ENCODE measurements at regions not wholly inside any gene's neighbourhood (a gene's known extent, or its start where the extent isn't known, plus 50 kb on each side); places are given as distances from the start of the nearest gene placed in this dataset.

- Histone ChIP-seq H3K36me3 (no peaks in the 10 kb centered on the region), H3K27ac (no peak overlapping the region), H3K4me1 (no peaks in the 10 kb centered on the region), H3K27me3 (peaks cover 0 to 8% (median 0%) of the 10 kb centered on the region in 9 donors), H3K9me3 (peaks cover 0 to 13% (median 5%) of the 10 kb centered on the region in 12 donors), H3K4me3 (no peak overlapping the region)
- WGBS, 4 donors: 94 to 99% (median 95%) methylated on average over 3 of the region's 3 CpGs
- DNase-seq (no peak), ATAC-seq (no peak)
- intact Hi-C loops (cut with DNase I): no loop called here
- no peak for TF ChIP-seq CTCF (IDR thresholded peaks at IDR 0.05)
- TF ChIP-seq POLR2A (IDR thresholded peaks at IDR 0.05): no peak
Measured at GRCh38 chr10:128560993-128561392, 434.8 kb upstream of the MKI67 start.

GRCh38 chr10:128563387-128563786 lies 437.2 kb upstream of the MKI67 start:
- intact Hi-C loops (cut with DNase I): no loop called here
- H3K4me3 ChIP-seq: no peak overlapping the region
- peaks cover 0 to 9% (median 0%) of the 10 kb centered on the region in 12 donors for H3K4me1 ChIP-seq
- H3K27ac ChIP-seq: no peak overlapping the region
- WGBS, 4 donors: 87 to 93% (median 92%) methylated on average over 4 to 5 of the region's 5 CpGs
- H3K27me3 ChIP-seq: peaks cover 0 to 9% (median 0%) of the 10 kb centered on the region in 9 donors
- DNase-seq (no peak), ATAC-seq (no peak)
- H3K9me3 ChIP-seq: peaks cover 0 to 13% (median 5%) of the 10 kb centered on the region in 12 donors
- no peak for TF ChIP-seq CTCF (IDR thresholded peaks at IDR 0.05)
- no peaks in the 10 kb centered on the region for H3K36me3 ChIP-seq

DNA sequence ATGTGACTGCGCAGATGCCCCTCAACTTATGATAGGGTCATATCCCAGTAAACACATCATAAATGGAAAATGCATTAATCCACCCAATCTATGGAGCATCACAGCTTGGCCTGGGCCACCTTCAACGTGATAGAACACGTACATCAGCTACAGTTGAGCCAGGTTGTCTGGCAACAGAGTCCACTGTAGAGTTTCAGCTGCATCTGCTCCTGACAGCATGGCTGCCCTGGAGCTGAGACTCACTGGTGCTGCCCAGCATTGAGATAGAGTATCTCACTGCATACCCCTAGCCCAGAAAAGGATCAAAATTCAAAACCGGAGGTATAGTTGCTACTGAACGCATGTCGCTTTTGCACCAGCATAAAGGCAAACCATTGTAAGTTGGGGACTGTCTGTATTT lies 437.7 kb upstream of the MKI67 start:
- no peak for DNase-seq
- intact Hi-C loops (cut with DNase I): no loop called here
- TF ChIP-seq CTCF (IDR thresholded peaks at IDR 0.05) (no peak), POLR2A (IDR thresholded peaks at IDR 0.05) (no peak)
- WGBS, 4 donors: 84 to 95% (median 92%) methylated on average over 6 of the region's 6 CpGs
- H3K9me3 ChIP-seq: peaks cover 0 to 13% (median 5%) of the 10 kb centered on the region in 12 donors
- ATAC-seq: no peak
- no peak overlapping the region for H3K4me3 ChIP-seq
- H3K27me3 ChIP-seq: peaks cover 0 to 9% (median 0%) of the 10 kb centered on the region in 9 donors
- peaks cover 0 to 9% (median 0%) of the 10 kb centered on the region in 12 donors for H3K4me1 ChIP-seq
- H3K27ac ChIP-seq: no peak overlapping the region
- H3K36me3 ChIP-seq: no peaks in the 10 kb centered on the region

GRCh38 chr10:128566361-128566968 lies 440.2 kb upstream of the MKI67 start:
- WGBS, 4 donors: 85 to 94% (median 88%) methylated on average over 13 of the region's 13 CpGs
- Histone ChIP-seq H3K4me1 (peaks cover 0 to 9% (median 0%) of the 10 kb centered on the region in 12 donors), H3K27ac (no peak overlapping the region), H3K27me3 (peaks cover 0 to 9% (median 0%) of the 10 kb centered on the region in 9 donors), H3K4me3 (no peak overlapping the region), H3K36me3 (no peaks in the 10 kb centered on the region), H3K9me3 (peaks cover 0 to 13% (median 5%) of the 10 kb centered on the region in 12 donors)
- DNase-seq (no peak), ATAC-seq (no peak)
- intact Hi-C loops (cut with DNase I): no loop called here
- TF ChIP-seq POLR2A (IDR thresholded peaks at IDR 0.05) (no peak), CTCF (IDR thresholded peaks at IDR 0.05) (no peak)
